ENCODE measurements at regions not wholly inside any gene's neighbourhood (a gene's known extent, or its start where the extent isn't known, plus 50 kb on each side); places are given as distances from the start of the nearest gene placed in this dataset.

- TF ChIP-seq, protein P1, sequence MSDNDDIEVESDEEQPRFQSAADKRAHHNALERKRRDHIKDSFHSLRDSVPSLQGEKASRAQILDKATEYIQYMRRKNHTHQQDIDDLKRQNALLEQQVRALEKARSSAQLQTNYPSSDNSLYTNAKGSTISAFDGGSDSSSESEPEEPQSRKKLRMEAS (IDR thresholded peaks at IDR 0.05) = no peak
- TF ChIP-seq NFIC (IDR thresholded peaks at IDR 0.05) (no peak), USF1 (IDR thresholded peaks at IDR 0.05) (no peak), EP300 (IDR thresholded peaks at IDR 0.05; ENCODE audit: borderline replicate concordance) (no peak), YY1 (IDR thresholded peaks at IDR 0.05; ENCODE audit: low read depth) (no peak), FOXM1 (IDR thresholded peaks at IDR 0.05; ENCODE audit: borderline replicate concordance, low read depth) (no peak), TAF1 (IDR thresholded peaks at IDR 0.05; ENCODE audit: low read depth) (no peak), RAD21 (IDR thresholded peaks at IDR 0.05; ENCODE audit: low read depth) (no peak)
These were observed 405.7 kb downstream of the INHBA start for GRCh38 chr7:41297166-41297565.

All from Ishikawa (cell line).